CD4-positive, alpha-beta T cell treated with Interleukin-6 for 4 hours (primary cell): ENCODE measurements at regions not wholly inside any gene's neighbourhood (a gene's known extent, or its start where the extent isn't known, plus 50 kb on each side); places are given as distances from the start of the nearest gene placed in this dataset.

Experiments
- DNase-seq: peaks from one replicate; pipeline ENCODE4 v3.0.0-alpha.2; 2020; ENCODE audit warnings: mixed read lengths

GRCh38 chr4:108324450-108324849 lies 155.7 kb upstream of the LEF1 start:
- DNase-seq, result no peak

- DNase-seq, result no peak
These were observed 153.8 kb upstream of the LEF1 start for GRCh38 chr4:108322497-108322896.

- DNase-seq, result no peak
These were observed 151.3 kb upstream of the LEF1 start for GRCh38 chr4:108320061-108320460.

- no peak for DNase-seq
These were observed 148.6 kb upstream of the LEF1 start for GRCh38 chr4:108317377-108317776.

GRCh38 chr4:108315694-108316093 lies 147.0 kb upstream of the LEF1 start:
- no peak for DNase-seq

GRCh38 chr4:108314900-108315589 lies 146.3 kb upstream of the LEF1 start:
- DNase-seq, result no peak

GRCh38 chr4:108313546-108314339 lies 145.0 kb upstream of the LEF1 start:
- no peak for DNase-seq

GRCh38 chr4:108311313-108311712 lies 142.6 kb upstream of the LEF1 start:
- DNase-seq, result no peak

- DNase-seq, result no peak
These were observed 134.9 kb upstream of the LEF1 start for GRCh38 chr4:108303488-108304177.

GRCh38 chr4:108301545-108302251 lies 133.0 kb upstream of the LEF1 start:
- no peak for DNase-seq

GRCh38 chr4:108297605-108298004 lies 128.9 kb upstream of the LEF1 start:
- no peak for DNase-seq

GRCh38 chr4:108292229-108292628 lies 123.5 kb upstream of the LEF1 start:
- DNase-seq, result no peak

- DNase-seq, result no peak
These were observed 122.4 kb upstream of the LEF1 start for GRCh38 chr4:108291137-108291536.

GRCh38 chr4:108287834-108288413 lies 119.2 kb upstream of the LEF1 start:
- no peak for DNase-seq

- no peak for DNase-seq
These were observed 111.3 kb upstream of the LEF1 start for GRCh38 chr4:108280072-108280471.

GRCh38 chr4:108276690-108277089 lies 108.0 kb upstream of the LEF1 start:
- no peak for DNase-seq

GRCh38 chr4:108272986-108273385 lies 104.3 kb upstream of the LEF1 start:
- no peak for DNase-seq

GRCh38 chr4:108272561-108272960 lies 103.8 kb upstream of the LEF1 start:
- no peak for DNase-seq

- DNase-seq, result no peak
These were observed 103.3 kb upstream of the LEF1 start for GRCh38 chr4:108272046-108272445.

- no peak for DNase-seq
These were observed 102.0 kb upstream of the LEF1 start for GRCh38 chr4:108270466-108271450.

GRCh38 chr4:108264693-108265092 lies 96.0 kb upstream of the LEF1 start:
- no peak for DNase-seq

GRCh38 chr4:108263057-108263456 lies 94.3 kb upstream of the LEF1 start:
- DNase-seq, result no peak
